SK-N-MC (cell line): ENCODE measurements at regions not wholly inside any gene's neighbourhood (a gene's known extent, or its start where the extent isn't known, plus 50 kb on each side); places are given as distances from the start of the nearest gene placed in this dataset.

Source experiments
- EZH2 ChIP-seq: fragments of 200-600 bp; sonication (generic); IDR thresholded peaks from one replicate; pipeline ENCODE4 v1.6.1; 2017; ENCODE audit warnings: antibody characterized with exemption
- POLR2AphosphoS5 ChIP-seq: IDR thresholded peaks from 2 replicates; pipeline ENCODE4 v1.6.1; 2012; ENCODE audit warnings: mild to moderate bottlenecking, low read depth, low read length, borderline replicate concordance

DNA sequence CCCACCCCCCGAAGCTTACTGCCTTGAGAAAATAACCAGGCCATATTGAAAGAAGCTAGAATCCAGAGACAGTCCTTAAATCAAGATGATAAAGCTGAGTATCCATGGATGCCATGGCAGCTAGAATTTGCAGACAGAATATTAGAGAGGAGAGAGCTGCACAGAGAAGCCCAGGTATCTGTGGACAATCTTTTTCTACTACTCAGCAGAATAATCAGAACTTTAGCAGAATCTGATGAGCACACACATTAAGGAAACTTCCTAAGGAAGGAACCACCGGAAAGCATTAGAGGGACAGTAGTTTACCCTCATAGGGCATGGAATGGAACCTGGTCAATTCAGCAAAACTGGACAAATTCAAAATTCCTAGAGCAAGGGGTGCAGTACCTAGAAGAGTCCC, 1001.7 kb downstream of the HACE1 start:
- TF ChIP-seq POLR2AphosphoS5 (no peak), EZH2 (no peak)
